ENCODE measurements at regions not wholly inside any gene's neighbourhood (a gene's known extent, or its start where the extent isn't known, plus 50 kb on each side); places are given as distances from the start of the nearest gene placed in this dataset.
"Not testable (repeated sequence)": the region's sequence is repeated elsewhere in the genome, so short reads cannot be mapped to it uniquely, and the experiment has no call there.

DNA sequence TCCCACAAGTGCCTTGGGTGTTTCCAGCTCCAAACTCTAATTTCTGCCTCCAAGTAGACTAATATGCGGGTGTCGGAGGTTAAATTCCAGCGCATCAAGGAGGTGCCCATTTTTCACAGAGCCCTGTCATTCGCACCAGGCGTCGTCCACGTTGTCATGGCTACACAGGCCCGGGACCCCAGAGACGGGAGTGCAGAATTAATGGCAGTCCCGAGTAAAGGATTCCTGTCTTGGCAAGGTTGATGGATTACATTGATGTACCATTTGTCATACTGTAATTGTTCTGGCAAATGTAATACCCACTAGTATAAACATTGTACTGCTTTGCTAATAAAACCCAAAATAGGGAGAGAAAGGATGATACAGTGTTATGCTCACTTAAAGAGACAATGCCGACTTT is 222.9 kb upstream of the MYL2 start:
- no peak overlapping the region for H3K4me3 ChIP-seq (ENCODE audit: low read depth, low read length)
- no peak for DNase-seq (ENCODE audit: low read depth)

DNA sequence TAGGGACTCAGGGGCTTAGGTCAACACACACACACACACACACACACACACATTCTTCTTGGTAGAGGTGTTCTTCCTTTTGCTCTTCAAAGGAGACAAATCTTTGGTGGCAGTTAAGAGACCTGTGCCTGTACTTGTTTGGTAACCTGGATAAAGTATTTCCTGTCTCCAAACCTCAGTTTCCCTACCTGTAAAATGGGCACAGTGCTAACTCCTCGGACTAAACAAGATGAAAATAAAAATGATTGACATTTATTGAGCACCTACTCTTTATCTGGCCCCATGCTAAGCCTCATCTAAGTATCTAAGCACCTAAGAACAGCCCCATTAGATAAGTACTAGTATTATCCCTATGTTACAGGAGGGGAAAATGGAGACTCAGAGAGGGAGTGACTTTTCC is 220.8 kb upstream of the MYL2 start:
- no peak for DNase-seq (ENCODE audit: low read depth)
- H3K4me3 ChIP-seq (ENCODE audit: low read depth, low read length) = no peak overlapping the region

DNA sequence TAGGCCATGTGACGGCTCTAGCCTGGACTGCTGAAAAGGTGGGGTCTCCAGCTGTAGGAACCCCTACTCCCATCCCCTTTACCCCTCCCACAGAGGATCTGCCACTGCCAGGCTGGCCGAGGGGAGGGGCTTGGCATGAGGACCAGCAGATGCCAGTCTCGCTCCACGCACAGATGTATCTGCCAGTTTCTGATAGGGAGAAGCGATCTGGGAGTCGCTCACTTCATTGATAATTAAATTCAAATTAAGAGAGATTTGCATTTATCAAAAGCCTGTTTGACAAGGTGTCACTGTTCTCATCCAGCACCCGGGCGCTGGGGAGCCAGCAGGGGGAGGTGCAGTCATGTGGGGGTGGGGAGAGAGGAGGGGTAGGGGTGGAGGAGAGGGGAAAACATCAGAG is 217.6 kb upstream of the MYL2 start:
- H3K4me3 ChIP-seq (ENCODE audit: low read depth, low read length) = no peak overlapping the region
- no peak for DNase-seq (ENCODE audit: low read depth)

DNA sequence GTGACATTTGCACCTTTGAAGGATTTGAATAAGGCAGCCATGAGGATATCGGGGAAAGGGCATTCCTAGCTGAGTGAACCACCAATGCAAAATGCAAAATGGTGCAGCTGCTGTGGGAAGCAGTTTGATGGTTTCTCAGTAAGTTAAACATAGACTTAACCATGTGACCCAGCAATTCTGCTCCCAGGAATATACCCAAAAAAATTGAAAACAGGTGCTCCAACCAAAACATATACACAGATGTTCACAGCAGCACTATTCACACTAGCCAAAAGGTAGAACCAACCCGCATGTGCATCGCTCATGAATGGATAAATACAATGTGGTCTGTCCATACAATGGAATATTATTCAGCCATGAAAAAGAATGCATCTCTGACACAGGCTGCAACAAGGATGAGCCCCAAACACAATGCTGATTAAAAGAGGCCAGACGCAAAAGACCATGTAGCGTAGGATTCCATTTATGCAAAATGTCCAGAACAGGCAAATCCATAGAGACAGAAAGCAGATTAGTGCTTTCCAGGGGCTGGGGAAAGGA is 215.0 kb upstream of the MYL2 start:
- no peak for DNase-seq (ENCODE audit: low read depth)
- no peak overlapping the region for H3K4me3 ChIP-seq (ENCODE audit: low read depth, low read length)

DNA sequence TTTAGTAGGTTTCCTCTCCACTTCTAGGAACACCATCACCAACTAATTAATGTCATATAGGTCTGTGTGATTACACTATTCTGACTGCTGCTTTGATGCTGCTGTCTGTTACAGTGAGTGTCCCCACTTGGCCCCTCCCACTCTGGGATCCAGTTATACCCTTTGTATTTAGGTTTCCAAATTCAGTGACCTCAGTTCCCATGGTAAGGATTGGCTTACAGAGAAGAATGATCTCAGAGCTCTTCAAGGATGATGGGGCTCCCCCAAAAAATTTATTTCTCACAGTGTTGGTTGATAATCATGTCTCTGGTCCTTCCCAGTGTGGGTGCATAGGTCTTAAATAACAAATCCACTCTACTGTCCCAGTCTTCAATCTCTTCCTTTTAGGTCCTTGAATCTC is 210.0 kb upstream of the MYL2 start:
- no peak for DNase-seq (ENCODE audit: low read depth)
- no peak overlapping the region for H3K4me3 ChIP-seq (ENCODE audit: low read depth, low read length)

DNA sequence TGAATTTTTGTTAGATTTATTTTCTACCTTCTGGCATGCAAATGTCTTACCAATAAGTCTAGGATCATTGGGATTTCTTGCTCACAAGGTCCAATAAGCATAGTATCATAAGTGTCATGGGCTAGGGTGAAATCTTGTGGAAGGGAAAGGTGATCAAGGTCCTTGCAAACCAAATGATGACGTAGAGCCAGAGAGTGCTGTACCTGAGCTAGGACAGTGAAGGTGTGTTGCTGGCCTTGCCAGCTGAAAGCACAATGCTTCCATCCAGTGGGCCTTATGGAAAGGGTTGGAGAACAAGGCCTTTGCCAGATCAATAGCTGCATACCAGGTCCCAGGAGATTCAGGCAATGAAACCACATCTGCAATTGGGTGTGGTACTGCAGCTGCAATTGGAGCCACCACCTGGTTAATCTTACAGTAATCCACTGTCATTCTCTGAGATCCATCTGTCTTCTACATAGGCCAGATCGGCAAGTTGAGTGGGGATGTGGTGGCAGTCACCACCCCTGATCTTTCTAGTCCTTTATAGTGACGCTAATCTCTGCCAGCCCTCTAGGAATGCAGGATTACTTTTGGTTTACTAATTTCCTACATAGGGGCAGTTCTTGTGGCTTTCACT is 208.9 kb upstream of the MYL2 start:
- H3K4me3 ChIP-seq (ENCODE audit: low read depth, low read length) = no peak overlapping the region
- DNase-seq (ENCODE audit: low read depth) = no peak

DNA sequence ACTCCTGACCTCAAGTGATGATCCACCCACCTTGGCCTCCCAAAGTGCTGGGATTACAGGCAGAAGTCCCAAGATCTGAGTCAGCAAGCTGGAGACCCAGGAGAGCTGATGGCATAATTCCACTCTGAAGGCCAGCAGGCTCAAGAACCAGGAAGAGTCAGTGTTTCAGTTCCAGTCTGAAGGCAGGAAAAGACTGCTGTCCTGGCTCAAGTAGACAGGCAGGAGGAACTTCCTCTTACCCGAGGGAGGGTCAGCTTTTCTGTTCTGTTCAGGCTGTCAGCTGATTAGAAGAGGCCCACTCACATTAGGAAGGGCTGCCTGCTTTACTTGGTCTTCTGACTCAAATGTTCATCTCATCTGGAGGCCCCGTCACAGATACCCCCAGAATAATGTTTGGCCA is 206.0 kb upstream of the MYL2 start:
- no peak overlapping the region for H3K4me3 ChIP-seq (ENCODE audit: low read depth, low read length)
- no peak for DNase-seq (ENCODE audit: low read depth)

DNA sequence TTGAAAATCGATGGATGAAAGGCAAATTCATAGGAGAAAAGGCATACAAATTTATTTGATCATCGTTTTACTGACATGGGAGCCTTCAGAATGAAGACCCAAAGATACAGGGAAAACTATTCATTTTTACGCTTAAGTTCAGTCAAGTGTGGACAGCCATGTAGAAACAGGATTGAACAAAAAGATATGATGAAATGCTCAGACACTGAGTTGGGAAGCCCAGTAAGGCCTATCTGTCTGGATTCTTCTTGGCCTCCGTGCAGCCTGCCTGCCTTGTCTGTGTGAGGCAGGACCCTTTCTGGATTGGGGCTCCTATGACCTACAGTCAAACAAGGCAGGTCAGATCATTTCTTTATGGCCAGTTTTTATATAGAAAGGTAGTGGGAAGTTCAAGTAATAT is 203.8 kb upstream of the MYL2 start:
- no peak for DNase-seq (ENCODE audit: low read depth)
- H3K4me3 ChIP-seq (ENCODE audit: low read depth, low read length) = no peak overlapping the region

DNA sequence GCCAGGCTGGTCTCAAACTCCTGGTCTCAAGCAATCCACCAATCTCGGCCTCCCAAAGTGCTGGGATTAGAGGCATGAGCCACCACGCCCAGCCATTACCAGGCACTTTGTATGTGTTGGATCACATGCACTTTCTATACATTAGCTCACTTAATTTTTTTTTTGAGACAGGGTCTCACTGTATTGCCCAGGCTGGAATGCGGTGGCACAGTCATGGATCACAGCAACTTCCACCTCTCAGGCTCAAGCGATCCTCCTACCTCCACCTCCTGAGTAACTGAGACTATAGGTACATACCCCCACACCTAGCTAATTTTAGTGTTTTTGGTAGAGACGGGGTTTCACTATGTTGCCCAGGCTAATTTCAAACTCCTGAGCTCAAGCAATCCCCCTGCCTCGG is 203.0 kb upstream of the MYL2 start:
- no peak for DNase-seq (ENCODE audit: low read depth)
- H3K4me3 ChIP-seq (ENCODE audit: low read depth, low read length) = no peak overlapping the region

DNA sequence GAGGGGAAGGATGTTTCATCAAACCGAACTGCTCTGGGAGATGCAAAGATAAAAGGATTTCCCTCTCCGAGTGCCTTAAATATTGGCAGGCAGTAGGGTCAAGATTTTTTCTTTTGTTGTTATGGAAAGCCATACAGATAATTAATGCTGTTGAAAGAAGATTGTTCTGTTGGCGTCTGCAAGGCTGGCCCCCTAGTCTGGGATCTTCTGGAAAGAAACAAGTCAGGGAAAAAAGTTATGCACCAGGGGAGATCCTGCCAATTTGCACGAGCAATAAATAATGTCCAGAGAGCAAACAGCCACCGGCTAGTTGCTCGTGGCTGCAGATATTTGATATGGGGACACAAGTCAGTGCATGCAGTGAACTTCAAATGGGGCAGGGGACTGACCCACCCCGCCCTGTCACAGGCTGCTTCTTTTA is 202.1 kb upstream of the MYL2 start:
- H3K4me3 ChIP-seq (ENCODE audit: low read depth, low read length) = no peak overlapping the region
- no peak for DNase-seq (ENCODE audit: low read depth)

DNA sequence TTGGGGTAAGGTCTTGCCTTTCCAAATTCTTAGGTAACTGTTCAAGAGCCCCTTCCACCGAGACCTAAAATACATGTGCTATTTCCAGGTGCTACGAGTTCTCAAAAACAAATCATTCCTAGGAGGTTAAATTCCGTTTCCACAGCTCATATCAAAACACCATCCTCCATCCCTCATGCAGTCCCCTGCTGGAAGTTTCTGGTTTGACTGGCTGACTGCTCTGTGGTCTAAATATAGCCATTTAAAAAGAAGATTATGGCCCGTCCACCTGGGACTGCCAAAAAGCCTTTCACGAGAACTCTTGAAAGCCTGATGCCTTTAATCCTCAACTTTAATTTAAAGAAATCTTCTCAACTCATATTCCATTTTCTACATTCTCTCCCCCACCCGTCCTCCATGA is 201.5 kb upstream of the MYL2 start:
- DNase-seq (ENCODE audit: low read depth) = no peak
- no peak overlapping the region for H3K4me3 ChIP-seq (ENCODE audit: low read depth, low read length)

DNA sequence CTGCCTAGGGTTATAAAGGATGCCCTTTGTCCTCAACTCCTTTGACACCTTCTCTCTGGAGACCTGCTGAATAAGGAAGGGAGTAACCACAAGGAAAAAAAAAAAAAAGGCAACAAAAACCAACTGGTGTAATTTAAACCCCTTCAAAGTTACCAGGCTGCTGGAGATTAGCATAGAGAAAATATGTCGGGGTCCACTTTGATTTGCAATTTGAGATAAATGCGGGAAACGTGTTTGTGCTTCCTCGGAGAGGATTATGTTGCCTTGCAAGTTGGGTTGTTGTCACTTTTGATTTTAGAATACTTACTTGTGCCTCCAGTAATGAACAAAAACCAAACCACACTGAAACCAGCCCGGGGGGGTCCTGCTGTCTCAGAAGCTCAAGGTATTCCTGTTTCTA is 200.2 kb upstream of the MYL2 start:
- no peak overlapping the region for H3K4me3 ChIP-seq (ENCODE audit: low read depth, low read length)
- no peak for DNase-seq (ENCODE audit: low read depth)

DNA sequence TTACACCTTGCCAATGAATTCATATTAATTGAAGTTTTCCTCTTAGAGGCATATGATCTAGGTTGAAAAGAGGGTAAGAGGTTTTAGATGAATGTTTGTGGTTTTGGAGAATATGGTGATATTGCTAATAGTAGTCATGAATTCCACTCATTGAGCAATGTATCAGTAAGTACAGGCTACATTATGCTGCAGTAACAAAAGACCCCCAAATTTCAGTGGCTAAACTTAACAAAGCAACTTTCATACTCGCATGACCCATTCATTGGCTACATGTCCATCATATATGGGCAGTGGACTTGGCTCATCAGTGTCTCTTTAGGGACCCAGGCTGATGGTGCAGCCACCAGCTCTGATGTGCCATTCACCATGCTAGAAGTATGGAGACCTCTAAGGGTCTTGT is 196.6 kb upstream of the MYL2 start:
- DNase-seq (ENCODE audit: low read depth) = no peak

DNA sequence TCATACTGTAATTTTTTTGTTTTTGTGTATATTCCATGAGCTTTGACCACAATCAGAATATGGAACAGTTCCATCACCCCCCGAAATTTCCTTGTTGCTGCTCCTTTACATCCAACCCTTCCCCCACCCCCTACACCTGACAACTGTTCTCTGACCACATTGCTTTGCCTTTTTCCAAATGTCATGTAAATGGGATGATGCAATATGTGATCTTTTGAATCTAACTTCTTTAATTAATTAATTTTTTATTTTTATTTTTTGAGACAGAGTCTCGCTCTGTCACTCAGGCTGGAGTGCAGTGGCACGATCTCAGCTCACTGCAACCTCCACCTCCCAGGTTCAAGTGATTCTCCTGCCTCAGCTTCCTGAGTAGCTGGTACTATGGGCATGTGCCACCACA is 192.9 kb upstream of the MYL2 start:
- DNase-seq (ENCODE audit: low read depth); H3K4me3 ChIP-seq (ENCODE audit: low read depth, low read length): not testable (repeated sequence)

More for the DNA sequence above, 196.6 kb upstream of the MYL2 start:
- no peak overlapping the region for H3K4me3 ChIP-seq (ENCODE audit: low read depth, low read length)

DNA sequence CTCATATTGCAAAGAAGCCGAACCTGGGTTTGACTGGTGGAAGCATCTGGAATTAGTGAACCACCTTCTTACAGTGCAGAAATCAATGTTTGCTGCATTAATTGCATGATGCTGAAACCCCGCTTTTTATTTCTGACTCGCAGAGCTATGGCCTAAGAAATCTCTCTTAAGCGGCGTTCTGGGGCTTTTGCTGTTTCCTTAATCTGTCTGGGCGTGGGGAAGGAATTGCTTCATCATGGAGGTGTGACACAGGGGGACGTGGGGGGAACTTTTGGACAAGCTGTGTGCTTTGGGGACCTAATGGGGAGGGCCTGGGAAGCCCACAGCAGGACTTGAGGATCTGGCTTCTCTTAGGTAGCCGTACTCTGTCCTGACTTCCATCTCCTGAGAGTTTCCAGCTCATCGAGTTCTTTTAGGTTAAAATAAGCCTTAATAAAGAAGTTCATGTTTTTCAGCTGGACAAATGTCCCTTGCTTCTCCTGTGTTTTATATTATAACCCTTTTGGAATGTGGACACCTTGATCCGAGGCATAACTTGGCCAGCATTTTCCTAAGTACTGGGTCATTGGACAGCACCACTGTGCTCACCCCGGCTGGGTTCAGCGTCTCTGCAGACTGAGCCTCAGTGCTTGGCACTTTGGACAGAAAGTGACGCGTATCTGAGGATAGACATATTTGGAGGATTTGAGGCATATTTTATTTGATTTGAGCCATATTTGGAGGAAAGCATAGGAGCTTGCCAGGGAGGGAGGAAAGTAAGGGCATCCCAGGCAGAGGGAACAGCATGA is 192.1 kb upstream of the MYL2 start:
- DNase-seq (ENCODE audit: low read depth) = no peak
- H3K4me3 ChIP-seq (ENCODE audit: low read depth, low read length) = no peak overlapping the region

DNA sequence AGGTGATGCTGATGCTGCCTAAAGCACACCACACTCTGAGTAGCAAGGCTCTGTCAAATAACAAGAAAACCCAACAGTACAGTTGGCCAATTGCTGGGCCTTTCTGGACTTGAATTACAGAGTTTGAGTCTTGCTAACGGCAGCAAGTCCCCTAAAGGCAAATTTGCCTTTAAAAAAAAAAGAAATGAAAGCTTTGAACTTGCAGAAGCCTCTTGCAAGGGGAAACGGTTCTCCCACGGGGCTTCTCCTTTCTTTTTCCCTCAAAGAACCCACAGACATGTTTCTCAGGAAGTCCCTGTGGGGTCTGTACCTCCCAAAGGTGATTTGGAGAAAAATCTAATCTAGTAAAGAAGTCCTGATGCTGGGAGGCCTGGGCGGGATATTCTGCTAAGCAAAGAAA is 191.3 kb upstream of the MYL2 start:
- DNase-seq (ENCODE audit: low read depth) = no peak

DNA sequence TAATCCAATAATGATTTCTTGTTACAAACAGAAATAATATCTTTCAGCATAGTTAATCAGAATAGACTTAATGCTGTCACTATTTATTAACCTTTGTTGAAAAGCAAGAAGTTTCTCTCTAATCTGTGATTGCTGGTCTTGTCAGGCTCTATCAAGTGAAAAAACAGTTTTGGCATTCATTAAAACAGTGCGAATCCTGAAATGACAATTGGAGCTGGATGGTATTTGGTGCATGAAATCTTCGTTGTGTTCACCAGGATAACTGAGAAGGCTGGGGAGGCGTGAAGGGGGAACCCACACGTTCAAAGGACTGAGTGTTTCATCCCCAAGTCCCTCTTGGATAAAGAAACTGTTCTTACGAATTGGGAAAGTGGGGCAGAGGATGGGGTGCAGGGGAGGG is 190.2 kb upstream of the MYL2 start:
- DNase-seq (ENCODE audit: low read depth) = no peak

More for the DNA sequence above, 191.3 kb upstream of the MYL2 start:
- H3K4me3 ChIP-seq (ENCODE audit: low read depth, low read length) = no peak overlapping the region

DNA sequence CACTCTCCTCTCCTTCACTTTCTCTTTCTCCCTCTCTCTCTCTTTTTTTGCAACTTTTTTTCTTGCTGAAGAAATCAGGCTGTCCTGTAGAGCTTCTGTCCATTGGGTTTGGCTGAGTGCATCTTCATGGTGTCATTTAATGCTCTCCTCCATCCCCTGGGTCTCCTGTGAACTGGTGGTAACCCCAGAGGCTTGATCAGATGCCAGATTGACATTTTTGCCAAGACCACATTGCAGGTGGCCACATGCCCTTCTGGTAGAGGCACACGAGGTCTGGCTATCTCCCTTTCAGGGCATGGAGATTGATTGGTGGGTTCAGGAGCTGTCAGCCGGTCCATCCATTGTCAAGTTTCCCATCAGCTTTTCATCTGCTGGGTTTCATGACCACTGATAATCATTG is 188.3 kb upstream of the MYL2 start:
- no peak overlapping the region for H3K4me3 ChIP-seq (ENCODE audit: low read depth, low read length)
- no peak for DNase-seq (ENCODE audit: low read depth)

More for the DNA sequence above, 190.2 kb upstream of the MYL2 start:
- no peak overlapping the region for H3K4me3 ChIP-seq (ENCODE audit: low read depth, low read length)

DNA sequence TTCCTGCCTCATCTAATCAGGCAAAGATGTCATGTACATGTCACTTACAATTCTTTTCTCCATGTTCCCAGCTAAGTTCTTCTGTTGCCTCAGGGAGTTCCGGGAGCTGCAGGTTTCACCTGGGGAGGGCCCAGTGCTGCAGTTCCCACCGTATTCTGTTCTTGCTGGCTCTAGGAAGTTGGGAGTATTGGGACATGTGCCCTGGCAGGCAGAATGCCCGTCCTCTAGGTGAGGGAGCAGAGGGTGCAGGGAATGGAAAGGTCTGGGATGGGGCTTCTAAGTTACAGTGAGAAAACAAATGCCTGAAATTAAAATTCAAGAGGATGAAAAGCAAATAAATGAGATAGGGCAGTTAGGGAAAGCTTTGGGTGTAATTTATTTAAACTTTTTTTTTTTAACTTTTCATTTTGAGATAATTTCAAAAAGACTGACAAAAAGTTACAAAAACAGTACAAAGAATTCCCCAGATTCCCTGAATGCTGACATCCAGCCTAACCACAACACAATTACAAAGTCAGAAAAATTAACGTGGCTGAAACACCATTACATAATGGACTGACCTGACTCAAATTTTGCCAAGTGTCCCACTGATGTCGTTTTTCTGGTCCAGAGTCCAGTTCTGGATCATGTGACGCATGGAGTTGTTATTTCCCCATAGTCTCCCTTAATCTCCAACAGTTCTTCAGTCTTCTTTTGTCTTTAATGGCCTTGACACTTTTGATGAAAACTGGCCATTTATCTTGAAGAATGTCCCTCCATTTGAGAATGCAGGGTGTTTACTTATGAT is 187.2 kb upstream of the MYL2 start:
- H3K4me3 ChIP-seq (ENCODE audit: low read depth, low read length) = no peak overlapping the region
- DNase-seq (ENCODE audit: low read depth) = no peak

DNA sequence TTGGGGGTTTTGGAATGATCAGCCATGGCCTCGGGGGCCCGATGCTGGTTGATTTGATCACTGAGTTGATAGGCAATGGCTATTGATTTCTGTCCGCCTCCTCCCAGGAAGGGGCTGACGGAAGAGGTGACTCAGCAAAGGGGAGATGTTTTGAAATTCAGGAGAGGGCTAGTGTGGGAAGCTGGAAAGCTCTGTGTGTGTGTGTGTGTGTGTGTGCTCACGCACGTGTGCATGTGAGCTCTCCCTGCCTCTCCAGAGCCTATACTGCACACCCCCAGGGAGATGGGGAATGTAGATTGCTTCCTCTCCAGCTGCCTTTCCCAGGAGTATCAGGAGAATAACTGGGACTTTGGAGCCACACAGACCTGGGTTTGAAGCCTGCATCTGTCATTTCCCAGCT is 184.9 kb upstream of the MYL2 start:
- H3K4me3 ChIP-seq (ENCODE audit: low read depth, low read length) = no peak overlapping the region
- DNase-seq (ENCODE audit: low read depth) = no peak

All from skeletal muscle cell (primary cell).